Kidney glomerular epithelial cell (primary cell): ENCODE measurements at regions not wholly inside any gene's neighbourhood (a gene's known extent, or its start where the extent isn't known, plus 50 kb on each side); places are given as distances from the start of the nearest gene placed in this dataset.

Source experiments
- DNase-seq: peaks from one replicate; lab custom pipeline; 2025; lab: John Stamatoyannopoulos, UW

DNA sequence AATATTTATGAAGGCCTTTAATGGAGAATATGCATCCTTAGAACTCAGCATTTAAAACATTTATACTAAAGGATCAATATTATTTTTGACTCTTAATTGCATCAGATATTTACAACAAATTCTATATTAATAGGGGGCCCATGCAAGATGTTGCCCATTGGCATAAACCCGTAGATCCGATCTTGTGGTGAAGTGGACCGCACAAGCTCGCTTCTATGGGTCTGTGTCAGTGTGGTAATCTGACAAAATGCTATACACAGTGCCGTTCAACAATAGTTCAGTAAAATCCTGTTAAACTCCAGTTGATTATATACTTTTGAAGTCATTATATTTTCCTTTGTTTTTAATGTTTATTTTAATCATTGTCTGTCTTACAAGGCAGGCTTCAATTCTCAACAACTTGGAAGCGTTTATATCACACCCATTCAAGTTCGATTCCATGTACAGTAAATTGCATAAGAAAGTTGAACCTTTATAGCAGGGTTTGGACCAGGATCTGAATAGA is 809.2 kb downstream of the USP25 start:
- DNase-seq, result no peak

- no peak for DNase-seq
Measured at GRCh38 chr21:16540966-16541727, 811.4 kb downstream of the USP25 start.

- DNase-seq, result no peak
Measured at GRCh38 chr21:16550118-16550517, 820.3 kb downstream of the USP25 start.

DNA sequence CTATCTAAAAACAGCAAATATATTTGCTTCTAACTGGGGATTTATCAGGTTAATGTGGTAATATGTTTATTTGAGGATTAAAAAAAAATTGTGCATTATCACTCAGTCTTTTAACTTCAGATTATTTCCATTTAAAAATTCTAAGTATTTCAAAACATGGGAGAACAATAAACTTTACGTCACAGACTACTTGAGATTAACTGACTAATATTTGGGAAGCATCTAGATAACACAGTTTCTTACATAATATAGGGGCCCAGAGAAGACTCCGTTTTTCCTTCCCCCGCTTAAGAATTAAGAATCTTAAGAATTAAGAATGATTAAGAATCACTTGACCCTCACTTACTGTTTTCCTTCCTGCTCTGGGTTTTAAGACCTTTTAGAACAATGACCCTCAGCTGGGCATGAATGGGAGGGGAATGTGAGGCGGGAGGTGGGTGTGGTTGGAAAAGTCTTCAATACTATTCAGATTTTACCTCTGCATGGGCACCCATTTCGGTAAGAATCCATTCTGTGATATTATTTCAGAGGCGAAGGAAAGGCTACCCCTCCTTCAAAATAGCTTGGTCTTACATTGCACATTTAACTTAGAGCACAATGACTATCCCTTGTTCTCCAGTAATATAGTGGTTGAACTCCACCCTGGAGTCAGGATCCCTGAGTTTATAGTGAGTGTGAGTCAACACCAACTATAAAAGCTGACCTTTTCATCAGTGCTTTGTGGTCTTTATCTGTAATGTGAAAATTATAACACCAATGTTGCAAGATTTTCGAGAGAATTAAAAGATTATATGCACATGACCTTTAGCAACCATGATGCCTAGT is 821.3 kb downstream of the USP25 start:
- no peak for DNase-seq

- DNase-seq, result no peak
Measured at GRCh38 chr21:16552880-16553279, 823.1 kb downstream of the USP25 start.

GRCh38 chr21:16554503-16554902 is 824.7 kb downstream of the USP25 start:
- DNase-seq, result no peak

DNA sequence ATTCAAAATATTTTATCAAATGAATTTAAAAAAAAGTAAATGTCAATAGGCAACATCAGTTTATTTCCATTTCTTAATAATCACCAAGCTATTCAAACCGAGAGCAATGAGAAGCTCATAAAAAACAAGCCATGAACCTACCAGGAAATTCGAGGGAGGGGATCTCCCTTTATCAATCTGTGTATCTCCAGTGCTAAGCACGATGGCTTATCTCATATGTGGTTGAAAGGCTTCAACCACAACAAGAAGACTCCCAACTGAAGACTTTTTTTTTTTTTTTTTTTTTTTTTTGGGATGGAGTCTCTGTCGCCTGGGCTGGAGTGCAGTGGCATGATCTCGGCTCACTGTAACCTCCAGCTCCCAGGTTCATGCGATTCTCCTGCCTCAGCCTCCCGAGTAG is 833.3 kb downstream of the USP25 start:
- DNase-seq, result no peak

DNA sequence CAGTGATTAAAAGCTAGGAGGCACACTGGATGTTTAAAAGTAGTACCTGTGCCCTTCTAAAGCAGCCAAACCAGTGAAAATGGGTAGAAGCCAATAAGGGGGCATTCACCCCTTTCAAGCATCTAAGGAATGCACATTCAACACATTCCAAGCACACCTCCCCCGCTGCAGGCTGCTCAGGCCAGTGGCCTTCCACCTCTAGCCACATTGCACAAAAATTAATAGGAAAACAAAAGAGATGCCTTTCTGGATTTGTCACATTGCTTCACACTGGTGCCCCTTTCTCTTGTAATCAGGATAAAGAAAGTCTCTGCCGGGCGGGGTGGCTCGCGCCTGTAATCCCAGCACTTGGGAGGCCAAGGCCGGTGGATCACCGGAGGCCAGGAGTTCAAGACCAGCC is 834.0 kb downstream of the USP25 start:
- peak; percentile 88 for DNase-seq

- no peak for DNase-seq
Measured at GRCh38 chr21:16568244-16568643, 838.5 kb downstream of the USP25 start.

GRCh38 chr21:16568661-16569060 is 838.9 kb downstream of the USP25 start:
- no peak for DNase-seq

DNA sequence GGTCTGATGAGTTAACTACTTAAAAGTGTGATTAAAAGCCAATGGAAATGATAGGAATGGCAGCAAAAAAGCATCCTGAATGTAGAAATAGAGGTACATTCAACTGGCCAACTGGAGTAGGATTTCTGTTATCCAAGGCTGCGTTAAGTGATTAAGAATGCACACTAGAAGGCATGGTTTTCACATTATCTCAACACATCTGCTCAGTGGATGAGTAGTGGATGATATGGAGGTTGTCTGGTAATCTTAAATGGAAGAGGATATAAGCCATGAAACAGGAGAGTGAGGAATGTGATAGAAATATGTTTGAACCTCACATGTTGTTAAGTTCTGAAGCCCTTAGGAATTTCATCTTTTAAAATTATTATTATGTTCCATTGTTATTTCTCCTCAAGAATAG is 839.9 kb downstream of the USP25 start:
- DNase-seq, result no peak

DNA sequence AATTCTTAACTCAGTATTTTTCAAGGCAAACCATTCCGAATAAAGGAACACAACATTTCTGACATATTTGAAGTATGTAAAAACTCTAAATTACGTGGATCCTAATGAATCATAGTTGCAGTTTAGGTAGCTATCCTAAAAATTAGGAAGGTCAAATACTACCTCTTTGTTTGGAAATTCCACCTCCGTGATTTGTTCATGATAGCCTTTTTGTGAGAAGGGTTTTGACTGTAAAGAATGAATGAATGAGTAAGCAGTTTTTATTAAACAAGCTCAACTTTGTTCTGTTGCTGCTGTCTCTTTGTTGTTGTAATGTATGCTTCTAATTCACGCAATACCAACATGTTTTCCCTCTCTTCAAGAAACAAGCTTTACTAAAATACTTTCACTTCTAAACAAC is 840.4 kb downstream of the USP25 start:
- no peak for DNase-seq

GRCh38 chr21:16570856-16571255 is 841.1 kb downstream of the USP25 start:
- no peak for DNase-seq

DNA sequence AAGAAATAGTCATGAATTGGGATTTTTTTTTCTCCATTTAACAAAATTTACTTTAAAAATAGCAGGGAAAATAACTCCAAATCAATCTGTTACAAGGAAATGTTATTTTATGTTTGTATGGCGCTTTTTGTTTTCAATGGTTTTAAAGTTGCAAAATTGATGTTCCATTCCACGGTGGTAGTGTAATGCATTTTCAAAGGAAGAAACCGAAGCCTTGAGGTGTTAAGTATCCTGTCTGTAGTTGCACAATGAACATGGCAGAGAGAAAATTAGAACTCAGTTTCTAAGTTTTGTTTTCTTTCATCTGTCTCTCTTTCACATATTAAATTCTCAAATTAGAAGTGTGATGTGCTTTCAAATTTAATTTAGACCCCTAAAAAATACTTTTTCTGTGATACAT is 841.8 kb downstream of the USP25 start:
- DNase-seq, result no peak

DNA sequence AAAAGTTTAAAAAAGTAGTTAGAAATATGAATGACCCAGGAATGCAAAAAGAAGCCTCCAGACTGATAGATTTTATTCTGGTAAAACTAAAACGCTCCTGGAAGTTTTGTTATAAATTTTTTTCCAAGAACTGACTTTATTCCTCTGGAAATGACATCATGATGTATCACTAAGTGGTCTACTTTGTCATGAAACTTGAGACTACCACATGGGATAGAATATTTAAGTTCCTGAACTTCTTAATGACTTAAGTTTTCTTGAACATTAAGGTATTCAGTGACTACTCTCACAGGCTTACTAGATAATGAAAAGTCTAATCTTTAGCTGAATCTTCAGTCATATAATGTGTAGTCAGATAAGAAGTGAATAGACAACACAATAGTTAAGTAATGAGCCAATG is 842.2 kb downstream of the USP25 start:
- no peak for DNase-seq

DNA sequence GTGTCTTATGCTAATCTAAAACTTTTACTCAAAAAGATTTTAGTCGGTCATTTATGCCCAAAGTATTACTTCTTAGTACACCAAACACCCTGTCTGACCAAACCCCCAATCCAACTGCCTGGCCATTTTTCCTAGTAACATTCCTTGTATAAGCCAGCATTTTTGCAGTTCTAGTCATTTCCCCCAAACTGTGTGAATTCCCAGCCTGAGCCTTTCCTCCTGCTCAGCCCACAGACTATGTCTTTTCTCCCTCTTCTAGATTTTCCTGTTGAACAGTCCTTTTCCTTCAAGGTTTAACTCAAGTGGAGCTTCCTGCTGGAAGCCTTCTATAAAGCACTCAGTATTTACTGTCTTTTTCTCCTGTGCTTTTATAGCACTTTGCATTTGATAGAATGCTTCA is 843.8 kb downstream of the USP25 start:
- peak; percentile 4 for DNase-seq

DNA sequence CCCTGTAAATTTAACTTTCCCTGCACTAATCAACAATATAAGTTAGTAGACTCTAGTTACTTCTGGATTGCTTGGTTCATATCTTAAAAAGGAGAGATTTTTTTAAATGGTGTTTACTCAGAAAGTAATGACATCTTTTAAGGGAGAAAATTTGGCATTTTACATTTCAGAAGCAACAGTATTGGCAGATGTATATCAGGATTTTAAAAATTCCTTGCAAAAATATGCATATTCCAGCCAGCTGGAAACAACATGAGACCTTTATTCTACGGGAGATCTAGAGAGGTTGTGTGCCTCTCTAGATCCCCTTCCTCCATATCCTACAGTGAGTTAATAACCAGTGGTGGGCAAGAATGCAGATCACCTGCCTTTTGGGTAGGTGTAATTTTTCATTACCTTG is 848.2 kb downstream of the USP25 start:
- DNase-seq, result no peak

DNA sequence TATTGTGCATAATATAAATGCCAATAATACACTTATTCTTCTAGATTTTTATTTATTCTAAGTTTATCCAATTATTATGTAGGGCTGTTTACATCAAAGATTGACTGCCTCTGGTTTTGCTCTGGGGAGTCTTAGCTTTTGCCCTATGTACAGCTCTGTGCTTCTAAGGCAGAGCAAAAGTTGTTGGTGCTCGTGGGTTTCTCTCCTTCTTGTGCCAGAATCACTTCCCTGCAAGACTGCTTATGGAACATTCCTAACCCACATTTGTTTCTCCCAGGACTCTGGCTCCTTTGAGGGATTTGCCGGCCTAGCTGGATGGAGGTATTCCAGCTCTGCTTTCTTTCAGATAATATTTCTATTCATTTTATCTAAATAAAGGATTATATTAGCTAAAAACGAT is 849.1 kb downstream of the USP25 start:
- DNase-seq, result no peak

DNA sequence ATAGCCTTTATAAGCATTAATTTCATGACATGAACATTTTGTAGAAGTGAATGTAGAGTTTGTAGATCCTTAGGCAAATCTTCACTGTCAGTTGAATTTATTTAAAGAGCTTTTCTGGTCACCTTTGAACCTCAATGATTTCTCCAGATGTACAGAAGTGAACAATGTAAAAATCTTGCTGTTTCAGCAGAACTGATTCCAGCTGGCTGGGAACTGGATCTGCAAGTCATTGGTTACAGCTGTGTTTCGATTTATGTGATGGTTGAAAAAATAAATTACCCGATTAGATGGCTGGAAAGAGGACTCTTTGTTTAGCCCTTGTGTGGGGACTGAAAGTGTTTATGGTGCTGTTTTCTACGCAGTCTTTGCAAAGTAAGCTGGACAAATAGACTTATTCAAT is 849.8 kb downstream of the USP25 start:
- no peak for DNase-seq

GRCh38 chr21:16580661-16581060 is 850.9 kb downstream of the USP25 start:
- DNase-seq, result no peak

DNA sequence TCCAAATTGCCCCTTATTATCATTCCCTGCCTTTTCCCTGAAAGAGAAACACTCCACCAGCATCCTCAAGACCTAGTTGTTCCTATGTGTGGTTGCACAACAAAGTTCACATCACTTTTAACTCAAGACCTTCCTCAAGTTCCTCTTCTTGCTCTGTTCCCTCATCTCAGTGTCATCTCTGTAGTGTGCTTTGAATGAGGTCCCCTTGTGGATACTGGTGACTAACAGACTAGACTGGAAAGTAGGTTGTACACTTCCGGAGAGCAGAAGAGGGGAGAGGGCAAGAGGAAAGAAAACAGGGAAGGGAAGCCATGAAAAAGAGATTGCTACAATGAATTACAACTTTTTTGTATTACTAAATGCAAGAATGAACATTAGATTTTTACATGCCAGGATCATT is 853.8 kb downstream of the USP25 start:
- no peak for DNase-seq

DNA sequence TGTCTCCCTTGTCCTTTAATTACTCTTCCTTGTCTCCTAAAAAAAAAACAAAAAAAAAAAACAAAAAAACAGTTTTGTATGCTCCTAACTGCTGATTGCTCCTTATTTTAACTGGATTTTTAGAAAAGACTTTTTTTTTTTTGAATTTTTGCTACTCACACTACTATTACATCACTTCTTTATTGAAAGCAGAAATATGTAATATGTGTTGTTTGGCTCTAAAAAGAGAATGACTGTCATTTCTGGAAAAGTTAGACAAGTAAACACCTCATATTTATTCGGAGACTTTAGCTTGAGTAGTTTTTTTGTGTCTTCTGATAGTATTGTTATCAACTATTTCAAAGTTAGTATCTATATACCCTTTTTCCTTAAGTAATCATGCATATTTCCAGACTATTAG is 855.0 kb downstream of the USP25 start:
- no peak for DNase-seq

- no peak for DNase-seq
Measured at GRCh38 chr21:16585896-16586295, 856.1 kb downstream of the USP25 start.
